Upper lobe of left lung (tissue), 4 donors: ENCODE measurements at regions not wholly inside any gene's neighbourhood (a gene's known extent, or its start where the extent isn't known, plus 50 kb on each side); places are given as distances from the start of the nearest gene placed in this dataset.

Experiments
- POLR2A ChIP-seq, 4 donors: fragments of 450-650 bp; IDR thresholded peaks; one replicate each; pipeline ENCODE4 v1.5.1; 2016 to 2017; ENCODE audit warnings: antibody characterized with exemption in 4 of 4, mild to moderate bottlenecking in 2 of 4
- POLR2AphosphoS5 ChIP-seq, 2 donors: sonication (generic); formaldehyde crosslinking; IDR thresholded peaks; one replicate each; pipeline ENCODE4 v1.5.1; 2017; ENCODE audit warnings: antibody characterized with exemption in 2 of 2
- TF ChIP-seq, protein P1 (sequence below), 6 experiments: fragments of 450-650 bp in 4 of 6; fragments of 200-600 bp in 2 of 6; sonication (generic) in 2 of 6; IDR thresholded peaks; one replicate each; pipeline ENCODE4 v1.5.1; 2016 to 2019; ENCODE audit warnings: antibody characterized with exemption in 6 of 6

DNA sequence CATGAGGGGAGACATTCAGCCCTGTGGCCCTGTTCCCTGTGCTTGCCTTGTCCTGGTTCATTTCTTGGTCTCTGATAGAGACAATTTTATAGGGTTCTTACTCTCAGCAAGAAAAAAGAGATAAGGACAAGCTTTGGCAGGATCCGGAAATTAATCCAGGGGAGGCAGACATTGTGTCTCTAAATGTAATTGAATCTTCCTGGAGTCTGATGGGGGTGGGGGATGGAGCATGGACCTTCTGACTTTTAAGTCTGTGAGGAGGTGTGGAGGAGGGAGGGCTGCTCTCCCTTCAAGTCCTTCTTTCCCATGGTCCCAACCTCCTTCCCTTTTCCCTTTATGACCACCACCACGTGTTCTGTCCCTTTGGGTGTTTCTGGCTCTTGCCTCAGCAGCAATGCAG is 512.7 kb downstream of the DHX35 start:
- no peak for TF ChIP-seq POLR2A (IDR thresholded peaks at IDR 0.05)
- TF ChIP-seq POLR2AphosphoS5 (IDR thresholded peaks at IDR 0.05): no peak
- TF ChIP-seq, protein P1, sequence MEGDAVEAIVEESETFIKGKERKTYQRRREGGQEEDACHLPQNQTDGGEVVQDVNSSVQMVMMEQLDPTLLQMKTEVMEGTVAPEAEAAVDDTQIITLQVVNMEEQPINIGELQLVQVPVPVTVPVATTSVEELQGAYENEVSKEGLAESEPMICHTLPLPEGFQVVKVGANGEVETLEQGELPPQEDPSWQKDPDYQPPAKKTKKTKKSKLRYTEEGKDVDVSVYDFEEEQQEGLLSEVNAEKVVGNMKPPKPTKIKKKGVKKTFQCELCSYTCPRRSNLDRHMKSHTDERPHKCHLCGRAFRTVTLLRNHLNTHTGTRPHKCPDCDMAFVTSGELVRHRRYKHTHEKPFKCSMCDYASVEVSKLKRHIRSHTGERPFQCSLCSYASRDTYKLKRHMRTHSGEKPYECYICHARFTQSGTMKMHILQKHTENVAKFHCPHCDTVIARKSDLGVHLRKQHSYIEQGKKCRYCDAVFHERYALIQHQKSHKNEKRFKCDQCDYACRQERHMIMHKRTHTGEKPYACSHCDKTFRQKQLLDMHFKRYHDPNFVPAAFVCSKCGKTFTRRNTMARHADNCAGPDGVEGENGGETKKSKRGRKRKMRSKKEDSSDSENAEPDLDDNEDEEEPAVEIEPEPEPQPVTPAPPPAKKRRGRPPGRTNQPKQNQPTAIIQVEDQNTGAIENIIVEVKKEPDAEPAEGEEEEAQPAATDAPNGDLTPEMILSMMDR (IDR thresholded peaks at IDR 0.05): no peak
